Prostate gland (tissue), 2 donors: ENCODE measurements at regions not wholly inside any gene's neighbourhood (a gene's known extent, or its start where the extent isn't known, plus 50 kb on each side); places are given as distances from the start of the nearest gene placed in this dataset.

Experiments
- DNase-seq: peaks from one replicate; pipeline ENCODE4 v3.0.0-alpha.2; 2019; ENCODE audit warnings: low spot score
- H3K27ac ChIP-seq, 2 donors: fragments of 200-600 bp; sonication (generic); 2 replicates each; pipeline ENCODE4 v1.5.1; 2017 to 2019
- H3K27me3 ChIP-seq: fragments of 200-600 bp; sonication (generic); replicated peaks from 2 replicates; pipeline ENCODE4 v1.5.1; 2019; ENCODE audit not compliant: insufficient read depth
- H3K36me3 ChIP-seq, 2 donors: fragments of 200-600 bp; sonication (generic); 1 replicate in 1 of 2; 2 replicates in 1 of 2; pipeline versions ENCODE4 v1.5.1 to v1.8.1; 2017 to 2019
- H3K4me1 ChIP-seq: fragments of 200-600 bp; sonication (generic); replicated peaks from 2 replicates; pipeline ENCODE4 v1.5.1; 2019
- H3K4me3 ChIP-seq, 2 donors: fragments of 200-600 bp; sonication (generic); 2 replicates each; pipeline ENCODE4 v1.5.1; 2017 to 2019
- H3K9me3 ChIP-seq: fragments of 200-600 bp; sonication (generic); 2 replicates; pipeline ENCODE4 v1.5.1; 2017
- POLR2A ChIP-seq: fragments of 450-650 bp; IDR thresholded peaks from one replicate; pipeline ENCODE4 v1.6.1; 2016; ENCODE audit warnings: antibody characterized with exemption, mild to moderate bottlenecking
- POLR2AphosphoS5 ChIP-seq: sonication (generic); formaldehyde crosslinking; IDR thresholded peaks from one replicate; pipeline ENCODE4 v1.6.1; 2017; ENCODE audit warnings: antibody characterized with exemption
- WGBS: methylation state at CpG from one replicate; pipeline ENCODE4 v1.1.5; 2018; 5-methylcytosine and 5-hydroxymethylcytosine counted together
- intact Hi-C: fragments of 100-400 bp; cut with DNase I; formaldehyde crosslinking; loops from one replicate; pipeline ENCODE4 v1.14.2; 2022
- TF ChIP-seq, protein P1 (sequence below), 4 experiments: fragments of 200-600 bp in 2 of 4; fragments of 450-650 bp in 2 of 4; sonication (generic) in 2 of 4; IDR thresholded peaks; 1 replicate in 3 of 4; 2 replicates in 1 of 4; pipeline ENCODE4 v1.5.1; 2016 to 2019; ENCODE audit warnings: antibody characterized with exemption in 4 of 4, mild to moderate bottlenecking in 2 of 4, moderate library complexity in 2 of 4

DNA sequence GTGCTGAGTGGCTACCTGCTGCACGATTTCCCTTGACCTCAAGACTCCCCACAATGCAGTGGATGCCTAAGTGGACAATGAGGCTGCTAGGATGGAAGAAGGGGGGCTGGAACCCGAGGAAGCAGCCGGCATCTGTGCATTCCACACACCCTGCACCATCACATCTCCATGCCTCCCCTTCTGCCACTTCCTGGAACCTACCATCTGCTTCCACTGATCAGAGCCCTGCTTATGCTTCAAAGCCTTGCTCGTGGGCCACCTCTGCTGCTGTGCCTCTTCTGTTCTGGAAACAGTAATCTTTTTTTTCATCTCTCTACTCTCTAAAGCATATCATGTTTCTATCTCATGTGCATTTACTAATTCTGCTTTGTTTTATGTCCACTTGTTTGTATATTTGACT is 66.2 kb upstream of the WDR26 start:
- WGBS: 84% methylated on average over 4 of the region's 4 CpGs
- no peak for DNase-seq
- no peak overlapping the region for H3K27ac ChIP-seq
- intact Hi-C loops: loop anchor here (10.0 kb wide), 2 partner anchors 46 to 944 kb away; no protein-coding TSS in a partner anchor
- peaks cover 17% of the 10 kb centered on the region for H3K4me1 ChIP-seq
- no peaks in the 10 kb centered on the region for H3K9me3 ChIP-seq
- H3K4me3 ChIP-seq: no peak overlapping the region
- TF ChIP-seq POLR2AphosphoS5 (no peak), POLR2A (no peak)
- TF ChIP-seq, protein P1, sequence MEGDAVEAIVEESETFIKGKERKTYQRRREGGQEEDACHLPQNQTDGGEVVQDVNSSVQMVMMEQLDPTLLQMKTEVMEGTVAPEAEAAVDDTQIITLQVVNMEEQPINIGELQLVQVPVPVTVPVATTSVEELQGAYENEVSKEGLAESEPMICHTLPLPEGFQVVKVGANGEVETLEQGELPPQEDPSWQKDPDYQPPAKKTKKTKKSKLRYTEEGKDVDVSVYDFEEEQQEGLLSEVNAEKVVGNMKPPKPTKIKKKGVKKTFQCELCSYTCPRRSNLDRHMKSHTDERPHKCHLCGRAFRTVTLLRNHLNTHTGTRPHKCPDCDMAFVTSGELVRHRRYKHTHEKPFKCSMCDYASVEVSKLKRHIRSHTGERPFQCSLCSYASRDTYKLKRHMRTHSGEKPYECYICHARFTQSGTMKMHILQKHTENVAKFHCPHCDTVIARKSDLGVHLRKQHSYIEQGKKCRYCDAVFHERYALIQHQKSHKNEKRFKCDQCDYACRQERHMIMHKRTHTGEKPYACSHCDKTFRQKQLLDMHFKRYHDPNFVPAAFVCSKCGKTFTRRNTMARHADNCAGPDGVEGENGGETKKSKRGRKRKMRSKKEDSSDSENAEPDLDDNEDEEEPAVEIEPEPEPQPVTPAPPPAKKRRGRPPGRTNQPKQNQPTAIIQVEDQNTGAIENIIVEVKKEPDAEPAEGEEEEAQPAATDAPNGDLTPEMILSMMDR (IDR thresholded peaks at IDR 0.05): no peak
- H3K27me3 ChIP-seq: no peaks in the 10 kb centered on the region
- no peaks in the 10 kb centered on the region for H3K36me3 ChIP-seq

DNA sequence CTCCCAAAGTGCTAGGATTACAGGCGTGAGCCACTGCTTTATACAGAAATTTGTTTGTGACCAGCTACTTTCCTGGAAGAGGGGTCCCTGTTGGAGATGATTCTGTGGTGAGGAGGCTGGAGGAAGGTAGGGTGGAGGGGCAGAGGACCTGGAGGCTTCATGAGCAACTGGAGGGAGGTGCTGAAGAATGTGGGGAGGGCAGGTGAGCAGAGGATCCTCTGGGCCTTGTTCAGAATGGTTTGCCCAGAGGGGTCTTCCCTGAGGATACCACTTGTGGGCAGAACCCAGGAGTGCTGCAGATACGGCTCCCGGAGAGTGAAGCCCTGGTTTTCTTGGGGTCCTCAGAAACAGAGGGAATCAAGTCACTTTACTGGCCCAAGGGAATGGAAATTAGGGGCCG is 67.2 kb upstream of the WDR26 start:
- peak overlapping the region; percentile 82 to 84 for H3K27ac ChIP-seq
- no peaks in the 10 kb centered on the region for H3K27me3 ChIP-seq
- TF ChIP-seq POLR2AphosphoS5: no peak
- TF ChIP-seq, protein P1 (IDR thresholded peaks at IDR 0.05): no peak
- no peak for TF ChIP-seq POLR2A
- 88% methylated on average over 4 of the region's 4 CpGs for WGBS
- H3K4me1 ChIP-seq: peaks cover 17% of the 10 kb centered on the region
- no peak for DNase-seq
- no peak overlapping the region for H3K4me3 ChIP-seq
- no peaks in the 10 kb centered on the region for H3K9me3 ChIP-seq
- intact Hi-C loops: loop anchor here (10.0 kb wide), 2 partner anchors 47 to 943 kb away; no protein-coding TSS in a partner anchor
- no peaks in the 10 kb centered on the region for H3K36me3 ChIP-seq

DNA sequence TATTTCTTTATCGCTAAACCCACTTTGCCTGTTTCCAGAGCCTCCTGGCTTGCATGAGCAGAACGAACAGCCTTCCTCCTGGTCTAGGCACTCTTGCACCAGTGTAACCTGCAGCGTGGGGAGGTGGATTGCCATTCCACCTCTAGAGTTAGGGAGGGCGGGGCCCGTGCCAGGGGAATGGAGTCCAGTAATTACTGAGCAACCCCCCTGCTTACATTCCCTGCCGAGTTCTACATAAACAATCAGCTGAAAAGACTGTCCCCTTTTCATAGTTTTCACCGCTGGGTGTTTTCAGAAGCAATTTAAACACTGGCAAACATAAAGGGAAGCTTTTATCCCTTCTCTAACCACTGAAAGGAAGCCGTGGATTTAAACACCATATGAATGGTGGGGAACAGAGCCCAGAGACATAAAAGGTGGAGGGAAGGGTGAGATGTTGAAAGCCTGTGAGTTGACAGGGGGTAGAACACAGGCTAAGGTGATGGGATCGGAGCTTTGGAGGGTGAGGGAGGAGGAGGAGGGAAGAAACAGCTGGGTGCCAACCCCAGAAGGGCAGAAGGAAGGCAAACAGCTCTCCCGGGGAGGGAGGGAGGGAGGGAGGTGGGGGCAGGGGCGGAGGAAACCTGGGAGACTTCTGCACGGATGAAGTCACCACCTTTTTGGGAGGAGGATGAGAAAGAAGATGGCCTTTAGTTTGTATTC is 68.0 kb upstream of the WDR26 start:
- WGBS: 9% methylated on average over 12 of the region's 12 CpGs
- Histone ChIP-seq H3K9me3 (no peaks in the 10 kb centered on the region), H3K27me3 (no peaks in the 10 kb centered on the region), H3K36me3 (no peaks in the 10 kb centered on the region), H3K4me1 (peaks cover 17% of the 10 kb centered on the region), H3K27ac (peak overlapping the region; percentile 82 to 84), H3K4me3 (peak overlapping the region in 1 of 2 donors; percentile 3)
- TF ChIP-seq POLR2AphosphoS5 (no peak), POLR2A (no peak)
- TF ChIP-seq, protein P1 (IDR thresholded peaks at IDR 0.05): no peak
- intact Hi-C loops: loop anchor here (10.0 kb wide), 2 partner anchors 48 to 942 kb away; no protein-coding TSS in a partner anchor
- DNase-seq: peak; percentile 66

DNA sequence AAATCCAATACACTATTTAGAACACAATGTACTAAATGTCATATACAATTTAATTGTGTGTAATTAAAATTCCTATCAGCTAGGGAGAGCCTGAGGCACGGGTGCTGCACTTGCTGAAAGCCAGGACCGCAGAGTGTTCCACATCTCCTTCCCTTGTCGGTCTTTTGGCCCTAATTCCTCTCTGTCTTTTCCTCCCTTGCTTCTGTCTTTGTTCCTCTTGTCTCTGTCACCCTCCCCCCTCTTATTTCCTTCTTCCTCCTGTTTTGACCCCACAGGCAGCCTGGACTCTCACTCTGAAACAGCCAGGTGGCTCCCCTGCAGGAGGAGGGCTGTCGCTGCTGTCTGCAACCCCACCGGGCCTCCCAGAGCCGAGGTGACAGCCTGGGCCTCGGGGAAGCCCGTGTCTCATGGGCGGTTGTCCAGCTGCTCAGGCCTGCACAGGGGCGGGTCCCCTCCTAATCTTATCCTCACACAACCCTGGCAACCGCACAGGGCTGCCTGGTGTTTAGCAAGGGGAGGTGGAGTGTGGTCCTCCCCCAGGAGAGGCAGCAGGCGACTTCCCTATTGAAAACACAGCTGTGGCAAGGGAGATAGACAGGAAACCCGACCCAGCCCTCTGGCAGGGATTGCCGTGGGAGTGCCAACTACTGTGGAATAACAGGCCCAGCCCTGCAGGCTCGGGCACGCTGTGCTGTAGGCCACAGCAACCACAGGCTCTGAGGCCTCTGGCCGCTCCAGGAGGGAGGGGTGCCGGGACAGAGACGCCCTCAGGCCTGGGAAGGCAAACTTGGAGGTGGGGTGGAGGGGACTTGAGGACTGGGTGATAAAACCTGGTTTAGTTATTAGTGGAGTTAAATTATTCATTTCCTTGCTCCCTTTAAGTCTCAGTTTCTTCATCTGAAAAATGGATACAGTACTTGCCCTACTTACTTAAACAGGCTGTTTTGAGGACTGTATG is 68.8 kb upstream of the WDR26 start:
- WGBS: under 1% methylated on average over 19 of the region's 19 CpGs
- peak; percentile 96 for DNase-seq
- Histone ChIP-seq H3K27me3 (no peaks in the 10 kb centered on the region), H3K27ac (peak overlapping the region; percentile 82 to 84), H3K4me3 (peak overlapping the region in 1 of 2 donors; percentile 3), H3K36me3 (no peaks in the 10 kb centered on the region), H3K4me1 (peaks cover 17% of the 10 kb centered on the region), H3K9me3 (no peaks in the 10 kb centered on the region)
- intact Hi-C loops: loop anchor here (10.0 kb wide), 2 partner anchors 49 to 941 kb away; no protein-coding TSS in a partner anchor
- TF ChIP-seq, protein P1 (IDR thresholded peaks at IDR 0.05): peak in 1 of 4 experiments; percentile 16
- TF ChIP-seq POLR2AphosphoS5 (peak; percentile 89), POLR2A (no peak)
